SK-N-SH (cell line): ENCODE measurements at regions not wholly inside any gene's neighbourhood (a gene's known extent, or its start where the extent isn't known, plus 50 kb on each side); places are given as distances from the start of the nearest gene placed in this dataset.

ENCODE experiments used
- CTCF ChIA-PET: fragments of 300-600, 350-600 bp; formaldehyde crosslinking; extraction: SDS; loops from one replicate; lab custom pipeline; 2021; lab: Yijun Ruan, JAX
- POLR2A ChIA-PET: fragments of 350-600 bp; sonication (Branson Sonifier 250); formaldehyde crosslinking; extraction: SDS; loops from one replicate; lab custom pipeline; 2020; ENCODE audit warnings: antibody characterized with exemption, inconsistent platforms; lab: Yijun Ruan, JAX
- DNase-seq: peaks from one replicate; pipeline ENCODE4 v3.0.0; 2012
- H2AFZ ChIP-seq: fragments of 200-600 bp; sonication (generic); 2 replicates; pipeline ENCODE4 v1.8.1; 2016; ENCODE audit warnings: antibody characterized with exemption, mild to moderate bottlenecking, low read depth
- H3F3A ChIP-seq: fragments of 200-600 bp; sonication (generic); replicated peaks from 2 replicates; pipeline ENCODE3; 2016; ENCODE audit warnings: antibody characterized with exemption, mild to moderate bottlenecking; ENCODE audit not compliant: insufficient read depth
- H3K27ac ChIP-seq, 2 experiments: fragments of 200-500 bp in 1 of 2; fragments of 200-600 bp in 1 of 2; sonication (Bioruptor generic) in 1 of 2; sonication (generic), shearing (Covaris generic) in 1 of 2; 2 replicates each; pipeline versions ENCODE4 v1.5.1 to v1.6.1; 2014 to 2016; ENCODE audit warnings: low read depth in 2 of 2, inconsistent platforms in 1 of 2, low read length in 1 of 2, mild to moderate bottlenecking in 1 of 2, mixed read lengths in 1 of 2
- H3K27me3 ChIP-seq: fragments of 200-600 bp; sonication (generic), shearing (Covaris generic); 2 replicates; pipeline ENCODE4 v1.6.1; 2016; ENCODE audit warnings: mixed run types; ENCODE audit not compliant: insufficient read depth
- H3K36me3 ChIP-seq, 2 experiments: fragments of 200-500 bp in 1 of 2; fragments of 200-600 bp in 1 of 2; sonication (Bioruptor generic) in 1 of 2; sonication (generic) in 1 of 2; replicated peaks in 1 of 2; 2 replicates each; pipeline versions ENCODE3 to v1.5.1; 2014 to 2016; ENCODE audit warnings: low read length in 1 of 2, mild to moderate bottlenecking in 1 of 2; ENCODE audit not compliant: insufficient read depth in 2 of 2, control insufficient read depth in 1 of 2
- H3K4me1 ChIP-seq, 2 experiments: fragments of 200-500 bp in 1 of 2; fragments of 200-600 bp in 1 of 2; sonication (Bioruptor generic) in 1 of 2; sonication (generic), shearing (Covaris generic) in 1 of 2; 2 replicates each; pipeline versions ENCODE4 v1.5.1 to v1.6.1; 2014 to 2016; ENCODE audit warnings: low read depth in 1 of 2, low read length in 1 of 2, mixed run types in 1 of 2; ENCODE audit not compliant: insufficient read depth in 2 of 2, control insufficient read depth in 1 of 2
- H3K4me2 ChIP-seq: fragments of 200-600 bp; sonication (generic), shearing (Covaris generic); 2 replicates; pipeline ENCODE4 v1.6.1; 2017; ENCODE audit warnings: mixed run types
- H3K4me3 ChIP-seq, 2 experiments: fragments of 200-500 bp in 1 of 2; fragments of 200-600 bp in 1 of 2; sonication (Bioruptor generic) in 1 of 2; sonication (generic), shearing (Covaris generic) in 1 of 2; 2 replicates each; pipeline versions ENCODE4 v1.5.1 to v1.8.1; 2014 to 2016; ENCODE audit warnings: low read depth in 2 of 2, inconsistent platforms in 1 of 2, low read length in 1 of 2, mild to moderate bottlenecking in 1 of 2, mixed read lengths in 1 of 2, moderate library complexity in 1 of 2
- H3K79me2 ChIP-seq: fragments of 200-600 bp; sonication (generic); 2 replicates; pipeline ENCODE4 v1.8.1; 2017; ENCODE audit warnings: mild to moderate bottlenecking; ENCODE audit not compliant: insufficient read depth
- H3K9ac ChIP-seq: fragments of 200-600 bp; sonication (generic); 2 replicates; pipeline ENCODE4 v1.6.1; 2017; ENCODE audit warnings: mixed run types
- H3K9me2 ChIP-seq: fragments of 200-600 bp; sonication (generic); 2 replicates; pipeline ENCODE4 v1.6.1; 2017; ENCODE audit warnings: mixed run types
- H3K9me3 ChIP-seq: fragments of 200-600 bp; sonication (generic); 2 replicates; pipeline ENCODE4 v1.6.1; 2017; ENCODE audit warnings: mixed run types, mild to moderate bottlenecking, moderate library complexity
- H4K20me1 ChIP-seq: fragments of 200-600 bp; sonication (generic); 2 replicates; pipeline ENCODE4 v1.6.1; 2017; ENCODE audit warnings: mild to moderate bottlenecking, mixed run types; ENCODE audit not compliant: insufficient read depth
- CHD2 ChIP-seq: fragments of 150-350 bp; IDR thresholded peaks from 2 replicates; pipeline ENCODE4 v1.6.1; 2018; ENCODE audit warnings: low read length; ENCODE audit not compliant: partially characterized antibody
- CTCF ChIP-seq: fragments of 200-600 bp; sonication (generic); IDR thresholded peaks from 2 replicates; pipeline ENCODE4 v1.6.1; 2017; ENCODE audit warnings: antibody characterized with exemption, mild to moderate bottlenecking, moderate library complexity
- EP300 ChIP-seq, 2 experiments: IDR thresholded peaks; 2 replicates each; pipeline versions ENCODE4 v1.4.0 to v1.6.1; 2012; ENCODE audit warnings: borderline replicate concordance in 1 of 2, low read depth in 1 of 2, low read length in 1 of 2
- EZH2phosphoT487 ChIP-seq: fragments of 200-600 bp; sonication (generic); IDR thresholded peaks from 2 replicates; pipeline ENCODE4 v1.6.1; 2017; ENCODE audit warnings: low read depth, mixed run types, mild to moderate bottlenecking, antibody characterized with exemption, moderate library complexity, borderline replicate concordance
- FOXM1 ChIP-seq: IDR thresholded peaks from 2 replicates; pipeline ENCODE4 v1.4.0; 2012; ENCODE audit warnings: low read depth, mild to moderate bottlenecking
- RAD21 ChIP-seq: IDR thresholded peaks from 2 replicates; pipeline ENCODE4 v1.6.1; 2012; ENCODE audit warnings: mild to moderate bottlenecking, low read length
- RXRA ChIP-seq: IDR thresholded peaks from 2 replicates; pipeline ENCODE4 v1.4.0; 2012; ENCODE audit warnings: low read depth, mild to moderate bottlenecking, borderline replicate concordance
- SMC3 ChIP-seq: IDR thresholded peaks from 2 replicates; pipeline ENCODE4 v1.6.1; 2012; ENCODE audit warnings: low read depth, low read length, improper control_type of control experiment
- TAF1 ChIP-seq: IDR thresholded peaks from 2 replicates; pipeline ENCODE4 v1.6.1; 2012; ENCODE audit warnings: low read depth, mild to moderate bottlenecking, low read length, moderate library complexity, borderline replicate concordance
- WGBS: methylation state at CpG from one replicate; pipeline ENCODE4 v1.1.6; 2017; ENCODE audit warnings: low lambda C conversion rate; 5-methylcytosine and 5-hydroxymethylcytosine counted together
- TF ChIP-seq, protein P1 (sequence below): IDR thresholded peaks from 2 replicates; pipeline ENCODE4 v1.6.1; 2012; ENCODE audit warnings: mild to moderate bottlenecking, low read depth, low read length, moderate library complexity
- TF ChIP-seq, protein P2 (sequence below): IDR thresholded peaks from 2 replicates; pipeline ENCODE4 v1.4.0; 2012; ENCODE audit warnings: low read depth, borderline replicate concordance

GRCh38 chr4:159446266-159446976 lies 343.5 kb downstream of the RAPGEF2 start:
- Histone ChIP-seq H3K4me3 (no peak overlapping the region; a peak in 1 of 4 replicates), H3K4me1 (no peaks in the 10 kb centered on the region), H2AFZ (peak overlapping the region; percentile 36; the same call in 1 of the 2 replicates), H3K9me3 (no peaks in the 10 kb centered on the region), H3K27ac (no peak overlapping the region), H3F3A (no peaks in the 10 kb centered on the region), H3K27me3 (no peaks in the 10 kb centered on the region), H3K36me3 (no peaks in the 10 kb centered on the region), H4K20me1 (no peaks in the 10 kb centered on the region), H3K4me2 (no peak overlapping the region), H3K79me2 (no peaks in the 10 kb centered on the region), H3K9me2 (no peaks in the 10 kb centered on the region), H3K9ac (no peak overlapping the region)
- 45% methylated on average over 5 of the region's 6 CpGs for WGBS
- TF ChIP-seq CTCF, result peak; percentile 96
- TF ChIP-seq CHD2, result no peak
- TF ChIP-seq RAD21, result peak; percentile 94
- TF ChIP-seq EZH2phosphoT487, result no peak
- peak; percentile 83 for TF ChIP-seq SMC3
- ChIA-PET CTCF (interaction anchor here (0.6 to 1.6 kb wide), 4 partner anchors 9 to 588 kb away, joined by 3 to 8 read pairs (median 3); no protein-coding TSS in a partner anchor), POLR2A (no interaction called here)
- DNase-seq, result peak; percentile 63

DNA sequence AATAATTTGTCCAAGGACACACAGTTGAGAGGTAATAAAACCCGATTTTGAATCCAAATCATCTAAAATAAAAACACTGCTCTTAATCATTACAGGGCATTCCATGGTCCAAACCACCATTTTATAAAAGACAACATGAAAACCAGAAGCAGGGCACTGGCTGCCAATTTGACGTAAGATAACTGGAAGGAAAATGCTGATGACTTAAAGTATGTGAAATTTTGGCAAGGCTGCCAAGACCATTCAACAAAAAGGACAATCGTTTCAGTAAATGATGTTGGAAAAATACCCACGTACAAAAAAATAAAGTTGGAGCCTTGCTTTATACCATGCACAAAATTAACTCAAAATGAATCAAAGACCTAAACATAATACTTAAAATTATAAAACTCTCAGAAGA lies 344.4 kb downstream of the RAPGEF2 start:
- H2AFZ ChIP-seq, result no peak overlapping the region
- no peak for DNase-seq
- no peaks in the 10 kb centered on the region for H4K20me1 ChIP-seq
- no peak overlapping the region for H3K9ac ChIP-seq
- H3K9me3 ChIP-seq, result no peaks in the 10 kb centered on the region
- 61% methylated on average over 4 of the region's 4 CpGs for WGBS
- no peaks in the 10 kb centered on the region for H3F3A ChIP-seq
- no peaks in the 10 kb centered on the region for H3K79me2 ChIP-seq
- no peak overlapping the region for H3K4me3 ChIP-seq
- ChIA-PET CTCF (interaction anchor here (0.6 to 1.0 kb wide), 2 partner anchors 15 to 589 kb away, joined by 3 read pairs; no protein-coding TSS in a partner anchor), POLR2A (no interaction called here)
- no peaks in the 10 kb centered on the region for H3K36me3 ChIP-seq
- TF ChIP-seq EP300 (IDR thresholded peaks at IDR 0.05; ENCODE audit: borderline replicate concordance in 1 of 2, low read depth in 1 of 2, low read length in 1 of 2) (no peak), TAF1 (no peak), RXRA (no peak), FOXM1 (no peak), EZH2phosphoT487 (no peak)
- TF ChIP-seq, protein P1, sequence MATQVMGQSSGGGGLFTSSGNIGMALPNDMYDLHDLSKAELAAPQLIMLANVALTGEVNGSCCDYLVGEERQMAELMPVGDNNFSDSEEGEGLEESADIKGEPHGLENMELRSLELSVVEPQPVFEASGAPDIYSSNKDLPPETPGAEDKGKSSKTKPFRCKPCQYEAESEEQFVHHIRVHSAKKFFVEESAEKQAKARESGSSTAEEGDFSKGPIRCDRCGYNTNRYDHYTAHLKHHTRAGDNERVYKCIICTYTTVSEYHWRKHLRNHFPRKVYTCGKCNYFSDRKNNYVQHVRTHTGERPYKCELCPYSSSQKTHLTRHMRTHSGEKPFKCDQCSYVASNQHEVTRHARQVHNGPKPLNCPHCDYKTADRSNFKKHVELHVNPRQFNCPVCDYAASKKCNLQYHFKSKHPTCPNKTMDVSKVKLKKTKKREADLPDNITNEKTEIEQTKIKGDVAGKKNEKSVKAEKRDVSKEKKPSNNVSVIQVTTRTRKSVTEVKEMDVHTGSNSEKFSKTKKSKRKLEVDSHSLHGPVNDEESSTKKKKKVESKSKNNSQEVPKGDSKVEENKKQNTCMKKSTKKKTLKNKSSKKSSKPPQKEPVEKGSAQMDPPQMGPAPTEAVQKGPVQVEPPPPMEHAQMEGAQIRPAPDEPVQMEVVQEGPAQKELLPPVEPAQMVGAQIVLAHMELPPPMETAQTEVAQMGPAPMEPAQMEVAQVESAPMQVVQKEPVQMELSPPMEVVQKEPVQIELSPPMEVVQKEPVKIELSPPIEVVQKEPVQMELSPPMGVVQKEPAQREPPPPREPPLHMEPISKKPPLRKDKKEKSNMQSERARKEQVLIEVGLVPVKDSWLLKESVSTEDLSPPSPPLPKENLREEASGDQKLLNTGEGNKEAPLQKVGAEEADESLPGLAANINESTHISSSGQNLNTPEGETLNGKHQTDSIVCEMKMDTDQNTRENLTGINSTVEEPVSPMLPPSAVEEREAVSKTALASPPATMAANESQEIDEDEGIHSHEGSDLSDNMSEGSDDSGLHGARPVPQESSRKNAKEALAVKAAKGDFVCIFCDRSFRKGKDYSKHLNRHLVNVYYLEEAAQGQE, result no peak
- TF ChIP-seq, protein P2, sequence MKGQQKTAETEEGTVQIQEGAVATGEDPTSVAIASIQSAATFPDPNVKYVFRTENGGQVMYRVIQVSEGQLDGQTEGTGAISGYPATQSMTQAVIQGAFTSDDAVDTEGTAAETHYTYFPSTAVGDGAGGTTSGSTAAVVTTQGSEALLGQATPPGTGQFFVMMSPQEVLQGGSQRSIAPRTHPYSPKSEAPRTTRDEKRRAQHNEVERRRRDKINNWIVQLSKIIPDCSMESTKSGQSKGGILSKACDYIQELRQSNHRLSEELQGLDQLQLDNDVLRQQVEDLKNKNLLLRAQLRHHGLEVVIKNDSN, result no peak
- no peaks in the 10 kb centered on the region for H3K9me2 ChIP-seq
- no peaks in the 10 kb centered on the region for H3K4me1 ChIP-seq
- H3K4me2 ChIP-seq, result no peak overlapping the region
- no peaks in the 10 kb centered on the region for H3K27me3 ChIP-seq
- H3K27ac ChIP-seq, result no peak overlapping the region
